Putamen (tissue), 1 donor: ENCODE measurements at regions not wholly inside any gene's neighbourhood (a gene's known extent, or its start where the extent isn't known, plus 50 kb on each side); places are given as distances from the start of the nearest gene placed in this dataset.
A peak's percentile ranks its signal among the peaks of the same experiment; 100 is the strongest.

ENCODE experiments used
- DNase-seq: peaks from one replicate; pipeline ENCODE4 v3.0.0-alpha.2; 2016; ENCODE audit warnings: low spot score

DNA sequence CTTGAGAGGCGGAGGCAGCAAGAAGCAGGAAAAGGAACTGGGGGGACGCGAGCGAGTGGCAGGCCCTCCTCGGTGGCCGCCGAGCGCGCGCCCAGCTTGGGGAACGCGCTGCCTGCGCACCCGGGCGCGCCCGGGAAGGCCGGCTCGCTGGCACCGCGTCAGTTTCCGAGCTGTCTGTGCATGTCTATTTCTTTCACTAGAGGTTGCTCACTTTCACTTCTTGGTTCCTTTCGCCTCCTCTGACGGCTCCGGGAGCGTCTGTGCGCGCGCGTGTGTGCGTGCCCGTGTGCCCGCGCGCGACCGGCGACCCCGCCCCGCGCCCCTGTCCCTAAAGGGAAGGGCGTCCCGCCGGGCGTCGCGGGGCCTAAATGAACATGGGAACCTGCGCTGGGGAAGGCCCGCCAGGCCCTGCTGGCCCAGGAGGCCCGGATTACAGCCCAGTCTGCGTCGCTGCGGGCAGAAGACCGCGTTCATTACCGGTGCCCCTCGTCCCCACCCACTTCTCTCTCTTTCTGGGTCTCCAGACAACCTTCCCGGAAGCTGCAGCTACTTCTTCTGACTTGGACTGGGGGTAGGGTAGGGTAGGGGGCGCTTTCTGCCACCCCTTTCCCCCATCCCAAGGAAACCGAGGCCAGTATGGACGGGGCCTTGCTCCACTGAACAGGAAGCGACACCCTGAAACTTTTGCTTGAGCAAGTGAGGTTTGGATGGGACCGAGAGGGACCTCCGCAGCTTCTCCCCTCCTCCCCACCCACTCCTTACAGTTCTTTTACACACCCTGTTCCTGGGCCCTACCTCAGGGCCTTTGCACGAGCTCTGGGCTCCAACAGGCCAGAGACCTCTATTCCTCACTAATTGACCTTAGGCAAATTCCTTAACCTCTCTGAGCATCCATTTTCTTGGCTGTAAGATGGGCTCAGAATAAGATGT lies 205.8 kb upstream of the IER5L start:
- DNase-seq, result peak; percentile 68

DNA sequence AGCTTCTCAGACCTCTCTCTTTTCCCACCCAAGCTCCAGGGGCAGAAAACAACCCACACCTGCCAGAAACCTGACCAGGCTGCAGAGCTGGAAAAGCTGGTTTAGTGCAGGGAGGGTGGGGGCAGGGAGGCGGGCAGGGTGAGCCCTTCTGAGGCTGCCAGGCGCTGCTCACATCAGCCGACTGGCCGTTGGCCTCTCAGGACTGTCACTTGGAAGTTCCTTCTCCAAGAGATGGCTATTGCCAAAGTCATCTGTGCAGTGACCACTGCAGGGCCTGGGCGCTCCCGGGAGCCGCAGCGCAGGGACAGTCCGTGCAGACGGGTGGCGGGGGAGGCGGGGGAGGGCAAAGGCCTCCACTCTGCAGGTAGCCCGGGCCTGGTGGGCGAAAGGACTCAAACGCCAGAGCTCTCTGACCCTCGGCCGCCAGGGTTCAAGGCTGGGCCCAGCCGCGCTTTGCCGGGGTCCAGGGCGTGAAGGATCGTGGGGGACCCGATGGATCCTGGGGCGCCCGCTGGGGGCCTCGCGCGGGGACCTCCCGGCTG lies 205.0 kb upstream of the IER5L start:
- peak; percentile 9 for DNase-seq

DNA sequence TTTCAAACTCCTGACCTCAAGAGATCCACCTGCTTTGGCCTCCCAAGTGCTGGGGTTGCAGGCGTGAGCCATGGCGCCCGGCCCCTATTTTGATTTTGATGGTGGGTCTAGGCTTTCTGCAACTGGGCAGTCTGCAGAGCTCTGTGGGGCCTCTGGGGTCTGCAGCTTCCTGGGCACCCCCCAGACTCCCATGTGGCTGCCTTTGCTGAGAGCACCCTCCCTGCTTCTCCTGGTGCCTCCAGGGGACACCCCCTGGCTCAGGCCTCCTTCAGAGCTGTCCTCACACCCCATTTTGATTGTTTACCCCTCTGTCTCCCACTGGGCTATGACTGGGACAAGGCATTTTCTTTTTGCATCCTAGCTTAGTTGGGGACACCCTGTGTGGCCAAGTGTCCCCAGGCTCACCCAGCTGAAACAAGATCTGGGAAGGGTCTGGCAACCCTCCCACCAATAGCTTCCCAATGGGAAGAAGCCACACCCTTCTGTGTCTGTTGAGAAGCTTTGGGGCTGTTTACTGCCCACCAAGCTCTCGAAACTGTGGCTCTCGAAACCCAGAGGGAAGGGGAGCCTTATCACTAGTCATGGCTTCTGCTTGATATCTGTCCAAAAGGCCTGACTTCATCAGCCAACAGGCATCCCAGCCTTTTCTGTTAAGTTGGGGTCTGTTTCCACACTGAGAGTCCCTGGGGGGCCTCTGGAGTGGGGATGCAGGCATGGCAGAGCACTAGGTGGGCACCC lies 204.4 kb upstream of the IER5L start:
- DNase-seq, result no peak

DNA sequence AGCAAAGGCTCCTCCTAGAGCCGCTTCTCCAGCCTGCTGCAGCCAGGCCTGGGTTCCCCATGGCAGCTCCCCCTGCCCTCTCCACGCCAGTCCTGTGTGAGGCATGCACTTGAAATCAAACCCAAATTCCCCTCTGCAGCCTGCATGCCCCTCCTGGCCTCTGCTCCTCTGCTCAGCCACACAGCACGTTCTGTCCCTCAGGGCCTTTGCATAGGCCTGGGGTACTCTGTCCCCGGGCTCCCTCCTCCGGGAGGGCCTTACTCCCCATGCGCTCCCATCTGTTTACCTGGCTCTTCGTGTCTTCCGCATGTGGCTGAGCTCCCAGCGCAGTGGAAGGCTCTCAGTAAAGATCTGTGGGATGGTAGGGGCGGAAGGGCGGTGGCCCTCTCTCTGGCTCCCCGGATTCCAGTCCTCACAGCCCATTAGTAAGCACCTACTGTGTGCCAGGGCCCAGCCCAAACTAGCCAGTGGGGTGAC lies 203.5 kb upstream of the IER5L start:
- DNase-seq, result no peak

DNA sequence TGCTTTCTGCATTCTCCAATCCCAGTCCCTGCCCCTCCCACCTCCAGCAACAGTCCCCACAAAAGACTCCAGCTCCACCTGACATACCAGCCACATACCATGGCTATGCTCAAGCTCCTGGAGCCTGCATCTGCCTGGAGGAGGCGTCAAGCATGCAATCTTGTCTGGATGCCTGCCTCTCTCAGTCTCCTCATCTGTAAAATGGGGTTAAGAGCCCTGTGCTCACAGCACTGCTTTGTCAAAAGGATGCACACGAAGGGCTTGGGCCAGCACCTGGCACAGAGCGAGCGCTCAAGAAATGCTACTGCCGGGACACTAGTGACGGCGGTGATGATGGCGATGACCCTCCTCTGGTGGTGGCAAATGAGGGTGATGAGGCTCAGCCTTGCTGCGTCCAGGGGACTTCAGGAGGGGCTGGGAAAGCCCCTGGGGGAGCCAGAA lies 202.9 kb upstream of the IER5L start:
- DNase-seq, result no peak

DNA sequence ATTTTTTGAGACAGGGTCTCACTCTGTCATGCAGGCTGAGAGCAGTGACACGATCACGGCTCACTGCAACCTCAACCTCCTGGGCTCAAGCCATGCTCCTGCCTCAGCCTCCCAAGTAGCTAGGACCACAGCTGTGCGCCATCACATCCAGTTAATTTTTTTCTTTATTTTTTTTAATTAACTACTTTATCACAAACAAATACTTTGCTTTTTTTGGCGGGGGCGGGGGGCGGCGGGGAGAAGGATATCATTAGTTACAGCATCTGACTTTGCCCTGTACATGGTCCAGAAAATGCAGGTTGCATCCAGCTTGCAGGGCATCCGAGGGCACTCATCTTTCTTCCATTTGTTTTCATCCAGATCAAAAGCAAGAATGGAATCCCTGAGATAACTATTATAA lies 201.8 kb upstream of the IER5L start:
- DNase-seq, result no peak

DNA sequence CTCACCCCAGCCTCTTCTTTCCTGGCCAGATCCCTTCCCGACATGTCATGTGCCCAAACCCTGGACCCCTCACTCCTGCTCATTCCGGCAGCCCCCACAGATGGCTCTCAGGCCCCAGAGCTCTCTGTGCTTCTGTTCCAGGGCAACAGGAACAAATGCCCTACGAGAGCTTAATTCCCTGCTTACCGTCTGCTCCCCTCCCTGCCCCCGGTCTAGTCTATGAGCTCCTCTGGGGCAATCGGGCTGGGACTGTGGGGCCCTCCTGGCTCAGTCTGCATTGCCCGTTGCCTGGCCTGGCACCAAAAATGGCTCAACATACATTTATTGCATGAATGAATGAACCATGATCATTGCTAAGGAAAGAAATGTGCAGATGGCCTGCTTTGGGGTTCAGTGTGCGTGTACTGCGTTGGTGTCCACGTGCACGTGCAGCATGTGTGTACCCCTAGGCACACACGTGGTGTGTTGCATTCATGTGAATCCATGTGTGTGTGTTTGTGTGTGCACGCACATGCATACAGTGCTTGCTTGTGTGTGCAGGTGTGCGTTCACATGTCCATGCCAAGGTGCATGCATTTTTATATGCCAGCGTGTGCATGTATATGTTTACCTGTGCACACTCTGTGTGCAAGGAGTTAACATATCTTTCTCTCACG lies 201.2 kb upstream of the IER5L start:
- no peak for DNase-seq

DNA sequence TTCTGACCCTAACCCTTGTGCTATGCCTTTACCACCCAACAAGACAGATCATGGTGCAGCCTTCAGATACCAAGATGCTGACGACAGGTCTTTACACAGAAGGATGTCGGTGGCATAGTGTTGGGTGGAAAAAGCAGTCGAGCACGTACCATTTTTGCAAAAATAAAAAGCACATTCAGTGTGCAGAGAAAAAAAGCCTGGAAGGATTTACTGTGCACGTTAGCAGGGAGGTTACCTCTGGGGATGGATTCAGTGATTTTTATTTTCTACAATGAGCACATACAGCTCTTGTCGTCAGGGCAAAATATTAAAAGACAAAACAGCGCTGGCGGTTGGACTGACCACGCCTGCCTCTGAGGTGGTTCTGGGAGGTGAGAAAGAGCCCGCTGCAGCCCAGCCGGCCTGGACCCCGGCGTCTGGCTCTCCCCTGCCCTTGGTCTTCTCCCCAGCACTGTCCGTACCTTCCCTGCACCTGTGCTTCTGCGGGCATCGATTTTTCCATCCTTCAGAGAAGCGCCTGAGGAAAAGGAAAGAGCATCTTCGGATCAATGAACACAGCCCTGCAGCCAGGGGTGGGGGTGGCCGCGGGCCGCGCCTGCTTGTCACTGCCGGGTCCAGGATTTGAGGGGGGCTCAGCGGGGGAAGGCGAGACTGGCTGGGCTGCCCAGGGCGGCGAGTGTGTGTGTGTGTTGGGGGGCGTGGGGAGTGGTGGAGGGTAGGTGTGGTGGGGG lies 200.0 kb upstream of the IER5L start:
- DNase-seq, result no peak

DNA sequence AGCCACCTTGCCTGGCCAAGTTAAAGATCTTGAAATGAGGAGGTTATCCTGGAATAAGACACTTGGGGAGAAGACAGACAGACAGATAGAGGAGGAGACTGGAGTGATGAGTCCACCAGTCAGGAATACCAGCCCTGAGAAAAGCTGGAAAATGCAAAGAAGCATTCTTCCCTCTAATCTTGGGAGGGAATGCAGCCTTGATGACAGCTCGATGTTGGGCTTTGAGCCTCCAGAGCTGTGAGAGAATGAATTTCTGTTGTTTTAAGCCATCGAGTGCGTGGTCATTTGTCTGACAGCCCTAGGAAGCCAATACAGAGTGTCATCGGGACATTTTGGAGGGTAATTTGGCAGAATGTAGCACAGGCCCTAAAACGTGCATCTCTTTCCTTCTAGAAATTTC lies 199.1 kb upstream of the IER5L start:
- DNase-seq, result no peak

DNA sequence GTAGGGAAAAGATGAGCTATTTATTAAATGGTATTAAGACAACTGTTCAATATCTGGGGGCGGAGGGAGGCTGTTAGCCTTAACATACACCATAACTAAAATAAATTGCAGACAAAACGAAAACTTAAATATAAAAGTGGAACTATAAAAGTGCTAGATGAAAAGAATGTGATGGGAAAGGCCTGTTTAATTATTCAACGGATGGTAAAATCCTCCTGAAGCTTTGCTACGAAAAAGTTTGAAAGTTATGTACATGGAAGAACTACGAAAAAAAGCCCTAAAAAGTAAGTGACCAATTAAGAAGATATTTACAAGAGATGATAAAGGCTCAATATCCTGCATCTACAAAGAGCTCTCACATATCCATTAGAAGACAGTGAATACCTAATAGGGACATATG lies 197.8 kb upstream of the IER5L start:
- no peak for DNase-seq

DNA sequence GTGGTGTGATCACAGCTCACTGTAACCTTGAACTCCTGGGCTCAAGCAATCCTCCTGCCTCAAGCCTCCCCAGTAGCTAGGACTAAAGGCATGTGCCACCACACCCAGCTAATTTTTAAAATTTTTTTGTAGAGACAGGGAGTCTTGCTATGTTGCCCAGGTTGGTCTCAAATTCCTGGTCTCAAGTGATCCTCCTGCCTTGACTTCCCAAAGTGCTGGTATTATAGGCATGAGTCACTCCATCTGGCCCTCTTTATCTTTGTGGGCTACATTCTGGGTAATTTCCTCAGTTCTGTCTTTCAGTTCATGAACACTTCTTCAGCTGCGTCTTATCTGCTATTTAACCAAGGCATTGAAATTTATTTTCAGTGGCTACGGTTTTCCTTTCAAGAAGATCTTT lies 196.6 kb upstream of the IER5L start:
- no peak for DNase-seq

DNA sequence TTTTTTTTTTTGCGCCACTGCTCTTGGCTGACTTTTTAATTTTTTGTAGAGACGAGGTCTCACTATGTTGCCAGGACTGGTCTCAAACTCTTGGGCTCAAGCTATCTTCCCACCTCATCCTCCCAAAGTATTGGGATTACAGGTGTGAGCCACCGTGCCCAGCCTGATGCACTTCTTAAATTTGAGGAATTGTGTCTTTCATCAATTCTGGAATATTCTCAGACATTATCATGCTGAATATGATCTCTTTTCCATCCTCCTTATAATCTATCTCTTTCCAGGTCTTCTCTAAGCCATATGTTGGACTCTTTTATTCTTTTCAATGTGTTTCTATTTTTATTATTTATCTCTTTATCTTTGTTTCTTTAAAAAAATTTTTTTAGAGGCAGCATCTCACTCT lies 196.2 kb upstream of the IER5L start:
- no peak for DNase-seq

DNA sequence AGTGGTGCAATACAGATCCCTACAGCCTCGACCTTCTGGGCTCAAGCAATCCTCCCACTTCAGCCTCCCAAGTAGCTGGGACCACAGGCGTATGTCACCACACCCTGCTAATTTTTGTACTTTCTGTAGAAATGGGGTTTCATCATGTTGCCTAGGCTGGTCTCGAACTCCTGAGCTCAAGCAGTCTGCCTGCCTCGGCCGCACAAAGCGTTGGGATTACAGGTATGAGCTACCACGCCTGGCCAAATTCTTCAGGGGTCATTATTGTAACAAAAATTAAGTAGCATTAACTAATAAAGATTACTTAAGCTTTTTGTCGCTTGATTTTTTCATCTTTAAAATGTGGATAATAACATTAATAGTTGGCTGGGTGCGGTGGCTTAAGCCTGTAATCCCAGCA lies 195.3 kb upstream of the IER5L start:
- no peak for DNase-seq

DNA sequence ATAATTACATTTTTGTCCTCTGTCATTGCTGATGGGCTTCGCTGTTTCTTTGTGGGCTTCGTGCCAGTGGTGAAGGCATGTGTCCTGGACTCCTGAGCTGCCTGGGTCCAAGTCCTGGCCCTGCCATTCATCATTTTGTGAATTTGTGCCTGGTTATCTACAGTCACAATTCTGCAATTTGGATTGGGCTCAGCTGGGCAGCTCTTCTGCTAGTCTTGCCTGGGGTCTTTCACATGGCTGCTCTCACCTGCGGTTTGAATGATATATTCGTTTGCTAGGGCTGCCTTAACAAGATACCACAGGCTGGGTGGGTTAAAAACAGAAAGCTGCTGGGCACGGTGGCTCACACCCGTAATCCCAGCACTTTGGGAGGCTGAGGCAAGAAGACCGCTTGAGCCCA lies 192.7 kb upstream of the IER5L start:
- DNase-seq, result no peak

DNA sequence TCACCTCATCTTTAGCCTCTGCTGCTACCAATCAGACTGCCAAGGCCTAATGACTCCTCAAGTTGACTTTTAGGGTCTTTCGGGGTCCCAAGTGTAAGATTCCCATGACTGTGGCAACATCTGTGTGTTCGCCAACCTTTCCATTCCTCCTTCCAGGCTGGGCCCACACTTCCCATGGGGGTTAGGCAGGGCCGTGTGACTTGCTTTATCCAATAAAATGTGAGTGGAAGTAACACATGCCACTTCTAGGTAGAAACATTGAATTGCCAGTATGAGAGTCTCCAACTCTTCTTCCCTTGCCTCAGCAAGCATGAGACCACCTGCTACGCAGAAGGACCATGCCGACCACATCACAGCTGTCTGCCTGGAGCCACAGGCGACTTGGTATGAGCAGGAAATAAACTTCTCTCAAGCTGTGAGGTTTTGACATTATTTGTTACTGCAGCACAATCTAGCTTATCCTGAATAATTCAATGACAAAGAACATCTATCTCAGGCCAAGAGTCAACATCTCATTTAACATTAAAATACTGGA lies 190.4 kb upstream of the IER5L start:
- no peak for DNase-seq

DNA sequence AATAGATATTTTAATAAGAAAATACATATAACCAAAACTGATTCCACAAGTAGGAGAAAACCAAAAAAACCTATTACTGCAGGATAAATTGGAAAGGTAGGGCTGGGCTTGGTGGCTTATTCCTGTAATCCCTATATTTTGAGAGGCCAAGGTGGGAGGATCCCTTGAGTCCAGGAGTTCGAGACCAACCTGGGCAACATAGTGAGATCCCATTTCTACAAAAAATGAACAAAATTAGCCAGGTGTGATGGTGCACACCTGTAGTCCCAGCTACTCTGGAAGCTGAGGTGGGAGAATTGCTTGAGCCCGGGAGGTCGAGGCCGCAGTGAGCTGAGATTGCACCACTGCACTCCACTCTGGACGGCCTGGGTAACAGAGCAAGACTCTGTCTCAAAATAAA lies 189.2 kb upstream of the IER5L start:
- no peak for DNase-seq

DNA sequence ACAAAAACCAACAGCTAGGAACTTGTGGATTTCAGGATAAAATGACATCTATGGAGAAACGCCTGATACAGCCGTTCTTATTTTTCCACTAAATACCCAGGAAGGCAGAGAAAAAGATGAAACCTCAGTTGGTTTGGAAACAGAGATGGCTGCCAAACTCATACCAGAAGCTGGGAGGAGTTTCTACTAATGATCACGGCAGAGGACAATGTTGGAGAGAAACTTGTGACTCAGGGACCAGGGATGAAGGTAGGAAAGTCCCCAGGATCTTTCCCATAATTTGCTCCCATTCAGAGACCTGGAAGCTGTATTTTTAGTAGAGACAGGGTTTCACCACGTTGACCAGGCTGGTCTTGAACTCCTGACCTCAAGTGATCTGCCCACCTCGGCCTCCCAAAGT lies 187.1 kb upstream of the IER5L start:
- DNase-seq, result no peak

DNA sequence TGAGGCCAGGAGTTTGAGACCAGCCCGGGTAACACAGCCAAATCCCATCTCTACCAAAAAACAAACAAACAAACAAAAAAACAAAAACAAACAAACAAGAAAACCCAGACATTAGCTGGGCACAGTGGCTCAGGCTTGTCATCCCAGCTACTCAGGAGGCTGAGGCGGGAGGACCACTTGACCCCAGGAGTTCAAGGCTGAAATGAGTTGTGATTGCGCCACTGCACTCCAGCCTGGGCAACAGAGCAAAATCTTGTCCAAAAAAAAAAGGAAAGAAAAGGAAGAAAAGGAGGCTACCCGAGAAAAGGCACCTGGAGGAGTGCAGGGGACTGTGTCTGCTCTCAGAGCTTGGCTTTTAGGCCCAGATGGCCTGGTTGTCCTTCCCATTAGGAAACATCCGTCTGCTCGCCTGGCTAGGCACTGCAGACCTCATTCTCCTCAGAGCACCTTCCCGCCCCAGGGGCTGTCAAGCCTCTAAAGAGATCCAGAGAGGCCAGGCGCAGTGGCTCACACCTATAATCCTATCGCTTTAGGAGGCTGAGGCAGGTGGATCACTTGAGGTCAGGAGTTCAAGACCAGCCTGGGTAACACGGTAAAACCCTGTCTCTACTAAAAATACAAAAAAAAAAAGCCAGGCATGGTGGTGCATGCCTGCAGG lies 185.3 kb upstream of the IER5L start:
- no peak for DNase-seq

DNA sequence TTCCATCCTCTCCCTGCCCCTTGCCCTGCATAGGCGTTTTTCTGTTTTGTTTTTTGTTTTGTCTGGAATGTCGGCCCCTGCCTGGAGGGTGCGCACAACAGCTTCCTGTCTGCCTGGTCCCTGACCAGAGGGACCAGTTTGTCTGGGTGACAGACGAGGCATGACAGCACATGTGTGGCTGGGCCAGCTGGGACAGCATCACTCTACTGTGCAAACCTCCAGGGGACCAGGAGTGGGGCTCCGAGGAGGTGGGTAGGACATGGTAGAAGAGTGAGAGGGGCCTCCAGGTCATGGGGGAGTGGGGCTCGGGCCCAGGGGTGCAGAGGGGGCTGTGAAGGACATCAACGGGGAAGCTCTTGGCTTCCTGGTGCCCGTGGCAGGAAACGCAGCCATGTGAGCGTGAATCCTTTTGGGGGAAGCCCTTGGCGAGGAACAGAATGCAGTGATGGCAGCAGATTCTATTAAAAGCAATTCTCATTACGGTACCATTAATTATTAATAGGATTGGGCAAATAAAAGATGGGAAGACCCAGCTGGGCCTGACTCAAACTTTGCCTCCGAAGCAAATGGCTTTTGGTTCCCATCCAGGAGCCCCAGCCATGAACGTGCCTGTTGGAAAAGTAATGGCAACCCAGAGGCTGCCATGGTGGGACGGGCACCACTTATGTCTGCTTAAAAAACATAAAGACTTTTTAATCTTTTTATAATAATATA lies 184.4 kb upstream of the IER5L start:
- no peak for DNase-seq

DNA sequence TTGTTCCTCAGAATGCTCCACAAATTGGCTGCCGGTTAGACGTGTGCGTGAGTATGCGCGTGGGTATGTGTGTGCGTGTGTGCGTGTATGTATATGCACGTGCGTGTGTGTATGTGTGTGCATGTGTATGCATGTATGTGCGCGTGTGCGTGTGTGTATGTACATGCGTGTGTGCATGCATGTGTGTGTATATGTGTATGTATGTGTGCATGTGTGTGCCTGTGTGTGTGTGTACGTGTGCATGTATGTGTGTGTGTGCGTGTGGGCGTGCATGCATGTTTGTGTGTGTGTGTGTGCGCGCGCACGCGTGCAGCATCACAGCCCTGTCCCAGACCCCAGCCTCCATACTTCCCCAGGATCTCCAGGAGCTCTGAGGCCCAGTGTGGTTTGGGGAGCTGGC lies 183.1 kb upstream of the IER5L start:
- DNase-seq, result no peak
